Ishikawa (cell line): ENCODE measurements at regions not wholly inside any gene's neighbourhood (a gene's known extent, or its start where the extent isn't known, plus 50 kb on each side); places are given as distances from the start of the nearest gene placed in this dataset.

ENCODE experiments used
- CEBPB ChIP-seq: IDR thresholded peaks from 2 replicates; pipeline ENCODE4 v1.6.1; 2012
- EP300 ChIP-seq: IDR thresholded peaks from 2 replicates; pipeline ENCODE4 v1.6.1; 2012; ENCODE audit warnings: borderline replicate concordance
- NFIC ChIP-seq: IDR thresholded peaks from 2 replicates; pipeline ENCODE4 v1.6.1; 2012
- RAD21 ChIP-seq: IDR thresholded peaks from 2 replicates; pipeline ENCODE4 v1.6.1; 2012; ENCODE audit warnings: low read depth
- TEAD4 ChIP-seq: IDR thresholded peaks from 2 replicates; pipeline ENCODE4 v1.6.1; 2012
- TF ChIP-seq, protein P1 (sequence below): IDR thresholded peaks from 2 replicates; pipeline ENCODE4 v1.6.1; 2012
- TF ChIP-seq, protein P2 (sequence below): IDR thresholded peaks from 2 replicates; pipeline ENCODE4 v1.6.1; 2012; ENCODE audit warnings: low read depth, mild to moderate bottlenecking

DNA sequence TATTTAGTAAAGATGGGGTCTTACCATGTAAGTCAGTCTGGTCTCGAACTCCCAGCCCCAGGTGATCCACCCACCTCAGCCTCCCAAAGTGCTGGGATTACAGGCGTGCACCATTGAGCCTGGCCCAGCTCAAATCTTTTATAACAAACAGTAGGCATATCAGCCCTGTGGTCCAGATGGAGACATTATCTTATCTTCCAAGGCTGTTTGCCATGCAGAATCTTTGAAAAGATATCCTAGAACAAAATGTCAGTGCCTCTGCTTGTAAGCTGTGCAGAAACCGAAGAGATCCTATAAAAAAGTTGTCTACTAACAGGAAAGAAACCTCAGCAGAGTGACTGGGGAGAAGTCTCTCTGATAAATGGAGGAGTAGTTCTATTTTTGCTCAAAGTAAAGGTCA lies 142.1 kb downstream of the PTH2R start:
- TF ChIP-seq, protein P1, sequence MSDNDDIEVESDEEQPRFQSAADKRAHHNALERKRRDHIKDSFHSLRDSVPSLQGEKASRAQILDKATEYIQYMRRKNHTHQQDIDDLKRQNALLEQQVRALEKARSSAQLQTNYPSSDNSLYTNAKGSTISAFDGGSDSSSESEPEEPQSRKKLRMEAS: no peak
- TF ChIP-seq, protein P2, sequence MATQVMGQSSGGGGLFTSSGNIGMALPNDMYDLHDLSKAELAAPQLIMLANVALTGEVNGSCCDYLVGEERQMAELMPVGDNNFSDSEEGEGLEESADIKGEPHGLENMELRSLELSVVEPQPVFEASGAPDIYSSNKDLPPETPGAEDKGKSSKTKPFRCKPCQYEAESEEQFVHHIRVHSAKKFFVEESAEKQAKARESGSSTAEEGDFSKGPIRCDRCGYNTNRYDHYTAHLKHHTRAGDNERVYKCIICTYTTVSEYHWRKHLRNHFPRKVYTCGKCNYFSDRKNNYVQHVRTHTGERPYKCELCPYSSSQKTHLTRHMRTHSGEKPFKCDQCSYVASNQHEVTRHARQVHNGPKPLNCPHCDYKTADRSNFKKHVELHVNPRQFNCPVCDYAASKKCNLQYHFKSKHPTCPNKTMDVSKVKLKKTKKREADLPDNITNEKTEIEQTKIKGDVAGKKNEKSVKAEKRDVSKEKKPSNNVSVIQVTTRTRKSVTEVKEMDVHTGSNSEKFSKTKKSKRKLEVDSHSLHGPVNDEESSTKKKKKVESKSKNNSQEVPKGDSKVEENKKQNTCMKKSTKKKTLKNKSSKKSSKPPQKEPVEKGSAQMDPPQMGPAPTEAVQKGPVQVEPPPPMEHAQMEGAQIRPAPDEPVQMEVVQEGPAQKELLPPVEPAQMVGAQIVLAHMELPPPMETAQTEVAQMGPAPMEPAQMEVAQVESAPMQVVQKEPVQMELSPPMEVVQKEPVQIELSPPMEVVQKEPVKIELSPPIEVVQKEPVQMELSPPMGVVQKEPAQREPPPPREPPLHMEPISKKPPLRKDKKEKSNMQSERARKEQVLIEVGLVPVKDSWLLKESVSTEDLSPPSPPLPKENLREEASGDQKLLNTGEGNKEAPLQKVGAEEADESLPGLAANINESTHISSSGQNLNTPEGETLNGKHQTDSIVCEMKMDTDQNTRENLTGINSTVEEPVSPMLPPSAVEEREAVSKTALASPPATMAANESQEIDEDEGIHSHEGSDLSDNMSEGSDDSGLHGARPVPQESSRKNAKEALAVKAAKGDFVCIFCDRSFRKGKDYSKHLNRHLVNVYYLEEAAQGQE: no peak
- TF ChIP-seq NFIC: no peak
- TF ChIP-seq CEBPB: no peak
- no peak for TF ChIP-seq EP300
- TF ChIP-seq RAD21: no peak
- no peak for TF ChIP-seq TEAD4
